ENCODE measurements at regions not wholly inside any gene's neighbourhood (a gene's known extent, or its start where the extent isn't known, plus 50 kb on each side); places are given as distances from the start of the nearest gene placed in this dataset.

GRCh38 chr14:100988011-100988410 lies 84.5 kb upstream of the RTL1 start:
- no peak for TF ChIP-seq ZFX (IDR thresholded peaks at IDR 0.05; ENCODE audit: borderline replicate concordance)
- no peak overlapping the region for H3K27ac ChIP-seq

- no peak for TF ChIP-seq ZFX (IDR thresholded peaks at IDR 0.05; ENCODE audit: borderline replicate concordance)
- no peak for TF ChIP-seq CTCF (IDR thresholded peaks at IDR 0.05)
- H3K27ac ChIP-seq = no peak overlapping the region
Observed at GRCh38 chr14:100988411-100988900, 84.9 kb upstream of the RTL1 start.

GRCh38 chr14:100988956-100989355 lies 85.4 kb upstream of the RTL1 start:
- H3K27ac ChIP-seq = no peak overlapping the region
- no peak for TF ChIP-seq ZFX (IDR thresholded peaks at IDR 0.05; ENCODE audit: borderline replicate concordance)
- no peak for TF ChIP-seq CTCF (IDR thresholded peaks at IDR 0.05)

GRCh38 chr14:100989924-100990323 lies 86.4 kb upstream of the RTL1 start:
- TF ChIP-seq ZFX (IDR thresholded peaks at IDR 0.05; ENCODE audit: borderline replicate concordance) (no peak), CTCF (IDR thresholded peaks at IDR 0.05) (no peak)
- H3K27ac ChIP-seq = no peak overlapping the region

DNA sequence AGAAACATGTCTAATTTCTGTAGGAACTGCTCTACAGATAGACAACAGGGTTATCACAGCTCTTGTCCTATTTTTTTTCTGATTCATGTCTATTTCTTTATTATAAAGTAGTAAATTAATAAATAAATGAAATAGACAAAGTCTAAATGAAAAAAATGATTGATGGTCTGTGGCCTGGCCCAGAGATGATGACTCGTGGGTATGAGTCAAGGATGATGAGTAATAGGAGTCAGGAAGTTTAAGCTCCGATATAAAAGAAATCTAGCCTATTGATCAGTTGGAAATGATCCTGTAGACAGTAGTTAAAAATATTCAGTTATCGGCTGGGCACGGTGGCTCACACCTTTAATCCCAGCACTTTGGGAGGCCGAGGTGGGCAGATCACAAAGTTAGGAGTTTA lies 90.6 kb upstream of the RTL1 start:
- TF ChIP-seq CTCF (IDR thresholded peaks at IDR 0.05) (no peak), ZFX (IDR thresholded peaks at IDR 0.05; ENCODE audit: borderline replicate concordance) (no peak)
- H3K27ac ChIP-seq = no peak overlapping the region

DNA sequence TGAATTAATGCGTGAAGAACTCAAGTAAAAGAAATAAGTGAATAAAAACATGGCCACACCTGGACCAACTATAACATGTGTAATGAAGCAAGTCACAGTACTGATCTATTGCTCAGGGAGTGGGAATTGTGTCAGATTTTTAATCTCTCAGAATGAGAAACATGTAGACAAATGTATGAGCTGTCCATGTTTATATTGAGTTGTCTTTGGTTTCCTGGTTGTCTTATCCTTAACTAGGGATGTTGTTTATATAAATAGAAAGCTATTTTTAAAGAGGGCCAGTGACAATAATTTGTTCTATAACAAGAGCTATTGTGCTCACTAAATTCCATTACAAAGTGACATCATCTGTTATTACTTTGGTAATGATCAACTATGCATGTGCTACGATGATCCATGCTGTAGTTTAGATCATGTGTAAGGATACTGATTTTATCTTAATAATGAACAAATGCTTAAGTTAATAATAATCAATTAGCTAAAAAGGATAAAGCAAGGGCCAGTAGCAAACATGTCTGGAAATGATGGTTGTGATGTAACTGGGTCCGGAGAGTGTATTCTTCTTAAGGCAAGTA lies 91.3 kb upstream of the RTL1 start:
- TF ChIP-seq CTCF (IDR thresholded peaks at IDR 0.05) (no peak), ZFX (IDR thresholded peaks at IDR 0.05; ENCODE audit: borderline replicate concordance) (no peak)
- H3K27ac ChIP-seq = no peak overlapping the region

GRCh38 chr14:101000711-101001250 lies 97.3 kb upstream of the RTL1 start:
- H3K27ac ChIP-seq = no peak overlapping the region
- no peak for TF ChIP-seq CTCF (IDR thresholded peaks at IDR 0.05)
- no peak for TF ChIP-seq ZFX (IDR thresholded peaks at IDR 0.05; ENCODE audit: borderline replicate concordance)

Data from 22Rv1 (cell line).